ENCODE measurements at regions not wholly inside any gene's neighbourhood (a gene's known extent, or its start where the extent isn't known, plus 50 kb on each side); places are given as distances from the start of the nearest gene placed in this dataset.

DNA sequence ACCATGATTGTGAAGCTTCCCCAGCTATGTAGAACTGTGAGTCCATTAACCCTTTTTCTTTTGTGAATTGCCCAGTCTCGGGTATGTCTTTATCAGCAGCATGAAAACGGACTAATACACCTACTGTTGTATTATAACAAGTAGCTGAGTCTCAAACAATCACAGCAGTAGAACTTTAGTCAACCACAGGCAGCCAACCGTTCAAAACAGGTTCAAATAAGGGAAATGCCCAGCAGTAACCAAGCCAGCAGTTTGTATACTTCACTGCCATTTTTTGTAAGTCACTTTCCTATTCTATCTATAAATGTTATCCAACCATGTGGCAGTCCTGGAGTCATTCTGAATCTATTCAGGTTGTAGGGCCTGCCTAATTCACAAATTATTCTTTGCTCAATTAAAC, 1560.6 kb upstream of the SLC39A10 start:
- H3K27ac ChIP-seq: no peak overlapping the region
- no peak for TF ChIP-seq ZFX (IDR thresholded peaks at IDR 0.05; ENCODE audit: borderline replicate concordance)
- TF ChIP-seq, protein P1, sequence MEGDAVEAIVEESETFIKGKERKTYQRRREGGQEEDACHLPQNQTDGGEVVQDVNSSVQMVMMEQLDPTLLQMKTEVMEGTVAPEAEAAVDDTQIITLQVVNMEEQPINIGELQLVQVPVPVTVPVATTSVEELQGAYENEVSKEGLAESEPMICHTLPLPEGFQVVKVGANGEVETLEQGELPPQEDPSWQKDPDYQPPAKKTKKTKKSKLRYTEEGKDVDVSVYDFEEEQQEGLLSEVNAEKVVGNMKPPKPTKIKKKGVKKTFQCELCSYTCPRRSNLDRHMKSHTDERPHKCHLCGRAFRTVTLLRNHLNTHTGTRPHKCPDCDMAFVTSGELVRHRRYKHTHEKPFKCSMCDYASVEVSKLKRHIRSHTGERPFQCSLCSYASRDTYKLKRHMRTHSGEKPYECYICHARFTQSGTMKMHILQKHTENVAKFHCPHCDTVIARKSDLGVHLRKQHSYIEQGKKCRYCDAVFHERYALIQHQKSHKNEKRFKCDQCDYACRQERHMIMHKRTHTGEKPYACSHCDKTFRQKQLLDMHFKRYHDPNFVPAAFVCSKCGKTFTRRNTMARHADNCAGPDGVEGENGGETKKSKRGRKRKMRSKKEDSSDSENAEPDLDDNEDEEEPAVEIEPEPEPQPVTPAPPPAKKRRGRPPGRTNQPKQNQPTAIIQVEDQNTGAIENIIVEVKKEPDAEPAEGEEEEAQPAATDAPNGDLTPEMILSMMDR (IDR thresholded peaks at IDR 0.05): no peak

GRCh38 chr2:194095359-194095758, 1561.7 kb upstream of the SLC39A10 start:
- TF ChIP-seq, protein P1 (IDR thresholded peaks at IDR 0.05): no peak
- no peak for TF ChIP-seq ZFX (IDR thresholded peaks at IDR 0.05; ENCODE audit: borderline replicate concordance)
- H3K27ac ChIP-seq: no peak overlapping the region

GRCh38 chr2:194090251-194090905, 1566.6 kb upstream of the SLC39A10 start:
- no peak overlapping the region for H3K27ac ChIP-seq
- TF ChIP-seq, protein P1 (IDR thresholded peaks at IDR 0.05): no peak
- no peak for TF ChIP-seq ZFX (IDR thresholded peaks at IDR 0.05; ENCODE audit: borderline replicate concordance)

- TF ChIP-seq, protein P1 (IDR thresholded peaks at IDR 0.05): no peak
- no peak overlapping the region for H3K27ac ChIP-seq
Observed at GRCh38 chr2:194087089-194087958, 1569.7 kb upstream of the SLC39A10 start.

GRCh38 chr2:194086129-194086528, 1570.9 kb upstream of the SLC39A10 start:
- TF ChIP-seq ZFX (IDR thresholded peaks at IDR 0.05; ENCODE audit: borderline replicate concordance): no peak
- TF ChIP-seq, protein P1 (IDR thresholded peaks at IDR 0.05): no peak
- no peak overlapping the region for H3K27ac ChIP-seq

DNA sequence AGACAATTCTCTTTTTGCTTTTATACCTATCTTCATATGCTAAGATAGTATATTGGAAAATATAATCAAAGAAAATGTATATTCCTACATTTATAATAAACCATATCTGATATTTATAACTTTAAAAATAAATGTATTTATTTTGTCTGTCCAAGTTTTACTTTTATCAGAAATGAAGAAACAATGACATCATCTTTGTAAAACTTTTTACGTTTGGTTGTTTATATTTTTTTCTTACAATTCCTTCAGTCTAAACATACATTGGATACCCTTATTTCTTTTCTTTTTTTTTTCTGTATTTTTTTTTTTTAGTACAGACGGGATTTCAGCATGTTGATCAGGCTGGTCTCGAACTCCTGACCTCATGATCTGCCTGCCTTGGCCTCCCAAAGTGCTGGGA, 1577.0 kb upstream of the SLC39A10 start:
- no peak overlapping the region for H3K27ac ChIP-seq
- no peak for TF ChIP-seq ZFX (IDR thresholded peaks at IDR 0.05; ENCODE audit: borderline replicate concordance)
- TF ChIP-seq, protein P1 (IDR thresholded peaks at IDR 0.05): no peak

GRCh38 chr2:194077366-194077765, 1579.7 kb upstream of the SLC39A10 start:
- TF ChIP-seq, protein P1 (IDR thresholded peaks at IDR 0.05): no peak
- TF ChIP-seq ZFX (IDR thresholded peaks at IDR 0.05; ENCODE audit: borderline replicate concordance): no peak
- H3K27ac ChIP-seq: no peak overlapping the region

Measured in 22Rv1 (cell line).